MCF 10A (cell line): ENCODE measurements at regions not wholly inside any gene's neighbourhood (a gene's known extent, or its start where the extent isn't known, plus 50 kb on each side); places are given as distances from the start of the nearest gene placed in this dataset.

ENCODE experiments used
- BruUV-seq: library from RNA; stranded (reverse); fragments of 400-500 nt; replicated peaks from 2 replicates; lab custom pipeline; 2021; lab: Mats Ljungman, UMichigan
- CTCF ChIA-PET: fragments of 300-600 bp; sonication (Branson Sonifier 250); formaldehyde crosslinking; extraction: SDS; loops from one replicate; lab custom pipeline; 2021; ENCODE audit warnings: antibody characterized with exemption, inconsistent platforms; lab: Yijun Ruan, JAX
- POLR2A ChIA-PET: fragments of 300-600, 350-650 bp; sonication (Branson Sonifier 250); formaldehyde crosslinking; extraction: SDS; loops from one replicate; lab custom pipeline; 2020; ENCODE audit warnings: antibody characterized with exemption, inconsistent platforms; lab: Yijun Ruan, JAX
- DNase-seq: peaks from one replicate; pipeline ENCODE4 v3.0.0-alpha.2; 2018; ENCODE audit not compliant: unreplicated experiment
- H3K27ac Mint-ChIP-seq: one replicate; pipeline ENCODE4 v1.8.0; 2022; ENCODE audit warnings: mild to moderate bottlenecking, low read depth, mixed read lengths; ENCODE audit not compliant: unreplicated experiment
- H3K27me3 Mint-ChIP-seq: one replicate; pipeline ENCODE4 v1.8.0; 2022; ENCODE audit warnings: mixed read lengths; ENCODE audit not compliant: insufficient read depth, unreplicated experiment
- H3K36me3 Mint-ChIP-seq: one replicate; pipeline ENCODE4 v1.8.0; 2022; ENCODE audit warnings: mild to moderate bottlenecking, moderate library complexity, mixed read lengths; ENCODE audit not compliant: insufficient read depth, unreplicated experiment
- H3K4me1 Mint-ChIP-seq: one replicate; pipeline ENCODE4 v1.8.0; 2022; ENCODE audit warnings: mixed read lengths; ENCODE audit not compliant: insufficient read depth, unreplicated experiment
- H3K4me3 Mint-ChIP-seq: one replicate; pipeline ENCODE4 v1.8.0; 2022; ENCODE audit warnings: mild to moderate bottlenecking, moderate library complexity, mixed read lengths; ENCODE audit not compliant: unreplicated experiment
- H3K9me3 Mint-ChIP-seq: one replicate; pipeline ENCODE4 v1.8.0; 2022; ENCODE audit warnings: mixed read lengths; ENCODE audit not compliant: unreplicated experiment
- intact Hi-C: fragments of 100-400 bp; cut with micrococcal nuclease; formaldehyde crosslinking; loops from 2 replicates; pipeline ENCODE4 v1.14.1; 2022
- TF ChIP-seq, protein P1 (sequence below): fragments of 200-600 bp; IDR thresholded peaks from one replicate; pipeline ENCODE4 v1.8.0; 2022; ENCODE audit warnings: antibody characterized with exemption, mild to moderate bottlenecking; ENCODE audit not compliant: unreplicated experiment

DNA sequence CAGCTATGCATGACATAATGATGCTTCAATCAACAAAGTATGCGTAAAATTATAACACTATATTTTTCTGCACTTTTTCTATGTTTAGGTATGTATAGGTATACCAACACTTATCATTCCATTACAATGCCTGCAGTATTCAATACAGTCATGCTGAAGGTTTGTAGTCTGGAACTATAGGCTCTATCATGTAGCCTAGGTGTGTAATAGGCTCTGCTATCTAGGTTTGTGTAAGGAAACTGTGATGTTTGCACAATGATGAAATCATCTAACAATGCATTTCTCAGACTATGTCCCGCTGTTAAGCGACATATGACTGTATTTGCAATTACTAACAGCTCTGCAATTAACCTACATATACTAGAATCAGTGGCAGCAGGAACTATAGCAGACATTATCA lies 1447.5 kb downstream of the GATA3 start:
- TF ChIP-seq, protein P1, sequence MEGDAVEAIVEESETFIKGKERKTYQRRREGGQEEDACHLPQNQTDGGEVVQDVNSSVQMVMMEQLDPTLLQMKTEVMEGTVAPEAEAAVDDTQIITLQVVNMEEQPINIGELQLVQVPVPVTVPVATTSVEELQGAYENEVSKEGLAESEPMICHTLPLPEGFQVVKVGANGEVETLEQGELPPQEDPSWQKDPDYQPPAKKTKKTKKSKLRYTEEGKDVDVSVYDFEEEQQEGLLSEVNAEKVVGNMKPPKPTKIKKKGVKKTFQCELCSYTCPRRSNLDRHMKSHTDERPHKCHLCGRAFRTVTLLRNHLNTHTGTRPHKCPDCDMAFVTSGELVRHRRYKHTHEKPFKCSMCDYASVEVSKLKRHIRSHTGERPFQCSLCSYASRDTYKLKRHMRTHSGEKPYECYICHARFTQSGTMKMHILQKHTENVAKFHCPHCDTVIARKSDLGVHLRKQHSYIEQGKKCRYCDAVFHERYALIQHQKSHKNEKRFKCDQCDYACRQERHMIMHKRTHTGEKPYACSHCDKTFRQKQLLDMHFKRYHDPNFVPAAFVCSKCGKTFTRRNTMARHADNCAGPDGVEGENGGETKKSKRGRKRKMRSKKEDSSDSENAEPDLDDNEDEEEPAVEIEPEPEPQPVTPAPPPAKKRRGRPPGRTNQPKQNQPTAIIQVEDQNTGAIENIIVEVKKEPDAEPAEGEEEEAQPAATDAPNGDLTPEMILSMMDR = no peak
- POLR2A ChIA-PET = no interaction called here
- CTCF ChIA-PET = interaction anchor here (0.8 kb wide), 1 partner anchor 14 kb away, joined by 4 read pairs; no protein-coding TSS in a partner anchor
- no peak overlapping the region for H3K4me3 Mint-ChIP-seq
- no peaks in the 10 kb centered on the region for H3K27me3 Mint-ChIP-seq
- BruUV-seq = no TSS peak
- no peaks in the 10 kb centered on the region for H3K4me1 Mint-ChIP-seq
- intact Hi-C loops = no loop called here
- no peaks in the 10 kb centered on the region for H3K9me3 Mint-ChIP-seq
- no peaks in the 10 kb centered on the region for H3K36me3 Mint-ChIP-seq
- DNase-seq = no peak
- no peak overlapping the region for H3K27ac Mint-ChIP-seq

DNA sequence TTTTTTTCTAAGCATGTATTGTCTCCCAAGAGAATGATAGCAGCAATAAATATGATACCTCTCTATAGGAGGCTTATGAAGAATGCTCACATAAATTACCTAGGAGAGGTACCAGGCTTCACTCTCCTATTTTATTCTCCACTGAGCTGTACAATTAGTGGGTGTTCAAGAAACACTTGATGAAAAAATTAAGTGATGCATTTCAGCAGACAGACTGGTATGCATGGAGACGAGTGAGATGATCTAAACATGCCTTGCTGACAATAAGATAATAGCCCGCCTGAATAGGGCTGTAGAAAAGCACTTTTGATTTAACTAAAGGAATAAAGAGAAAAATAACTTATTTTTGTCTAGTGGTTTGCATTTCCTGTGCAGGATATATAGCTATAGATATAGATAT lies 1449.7 kb downstream of the GATA3 start:
- Mint-ChIP-seq H3K27me3 (no peaks in the 10 kb centered on the region), H3K4me1 (no peaks in the 10 kb centered on the region), H3K9me3 (no peaks in the 10 kb centered on the region), H3K36me3 (no peaks in the 10 kb centered on the region), H3K4me3 (no peak overlapping the region), H3K27ac (no peak overlapping the region)
- intact Hi-C loops = no loop called here
- TF ChIP-seq, protein P1 = no peak
- ChIA-PET POLR2A (no interaction called here), CTCF (interaction anchor here (0.7 to 0.8 kb wide), 2 partner anchors 31 to 74 kb away, joined by 3 to 4 read pairs; no protein-coding TSS in a partner anchor)
- DNase-seq = no peak
- no TSS peak for BruUV-seq

DNA sequence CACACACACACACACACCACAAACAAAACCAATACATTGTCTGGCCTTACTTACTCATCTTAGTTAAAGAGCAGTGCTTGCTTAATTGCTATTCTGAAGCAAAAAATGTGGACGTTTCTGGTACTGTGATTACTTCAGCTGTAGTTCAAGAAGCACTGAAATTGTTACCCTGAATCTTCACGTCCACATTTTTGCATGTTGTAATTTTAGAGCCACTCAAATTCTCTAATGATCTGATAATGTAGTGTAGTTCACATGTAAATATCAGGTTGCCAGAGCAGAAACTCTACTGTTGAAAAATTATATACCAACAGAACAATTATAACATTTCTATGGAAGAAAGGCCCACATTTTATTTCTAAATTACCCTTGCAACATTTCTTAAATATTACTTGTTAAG lies 1451.1 kb downstream of the GATA3 start:
- H3K4me1 Mint-ChIP-seq = no peaks in the 10 kb centered on the region
- H3K4me3 Mint-ChIP-seq = no peak overlapping the region
- no peaks in the 10 kb centered on the region for H3K27me3 Mint-ChIP-seq
- no TSS peak for BruUV-seq
- TF ChIP-seq, protein P1 = no peak
- ChIA-PET POLR2A (interaction anchor here (0.6 kb wide), 1 partner anchor 329 kb away, joined by 3 read pairs; no protein-coding TSS in a partner anchor), CTCF (no interaction called here)
- intact Hi-C loops = no loop called here
- no peak overlapping the region for H3K27ac Mint-ChIP-seq
- no peaks in the 10 kb centered on the region for H3K36me3 Mint-ChIP-seq
- DNase-seq = no peak
- H3K9me3 Mint-ChIP-seq = no peaks in the 10 kb centered on the region

DNA sequence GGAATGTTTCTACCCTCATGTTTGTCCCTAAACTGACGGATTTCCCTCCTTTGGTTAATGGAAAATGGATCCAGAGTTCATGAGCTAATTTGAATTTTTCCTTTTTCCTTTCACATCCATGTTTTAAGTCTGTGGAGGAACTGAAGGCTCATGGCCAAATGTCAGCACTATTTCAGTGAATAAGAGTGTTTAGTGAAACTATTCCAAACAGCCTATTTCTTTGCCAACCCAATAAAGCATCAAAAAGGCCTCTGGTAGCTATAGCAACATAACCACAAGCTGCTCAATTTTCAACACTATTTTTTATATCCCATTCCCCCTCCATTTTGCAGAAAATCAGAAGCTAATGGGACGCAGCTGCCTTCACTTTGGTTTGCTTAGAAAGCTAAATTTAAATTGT lies 1454.1 kb downstream of the GATA3 start:
- TF ChIP-seq, protein P1 = no peak
- BruUV-seq = no TSS peak

More for the DNA sequence above, 1454.1 kb downstream of the GATA3 start:
- intact Hi-C loops = no loop called here
- H3K4me1 Mint-ChIP-seq = no peaks in the 10 kb centered on the region
- no peaks in the 10 kb centered on the region for H3K36me3 Mint-ChIP-seq
- ChIA-PET CTCF (no interaction called here), POLR2A (interaction anchor here (0.9 kb wide), 1 partner anchor 8 kb away, joined by 4 read pairs; no protein-coding TSS in a partner anchor)
- no peak overlapping the region for H3K4me3 Mint-ChIP-seq
- H3K9me3 Mint-ChIP-seq = no peaks in the 10 kb centered on the region
- H3K27me3 Mint-ChIP-seq = no peaks in the 10 kb centered on the region
- no peak overlapping the region for H3K27ac Mint-ChIP-seq
- no peak for DNase-seq
